Right atrium auricular region (tissue), 2 donors: ENCODE measurements at regions not wholly inside any gene's neighbourhood (a gene's known extent, or its start where the extent isn't known, plus 50 kb on each side); places are given as distances from the start of the nearest gene placed in this dataset.

Source experiments
- DNase-seq: peaks from one replicate; pipeline ENCODE4 v3.0.0-alpha.2; 2019; ENCODE audit warnings: low spot score
- H3K27ac ChIP-seq, 2 donors: fragments of 200-600 bp; sonication (generic); 1 replicate in 1 of 2; 2 replicates in 1 of 2; pipeline ENCODE4 v1.5.1; 2016 to 2019
- H3K27me3 ChIP-seq, 2 donors: fragments of 200-600 bp; sonication (generic); one replicate each; pipeline versions ENCODE4 v1.5.1 to v1.6.0; 2017 to 2019
- H3K36me3 ChIP-seq: fragments of 200-600 bp; sonication (generic); one replicate; pipeline ENCODE4 v1.5.1; 2016
- H3K4me1 ChIP-seq, 2 donors: fragments of 200-600 bp; sonication (generic); one replicate each; pipeline versions ENCODE4 v1.5.1 to v1.6.0; 2017 to 2019
- H3K4me3 ChIP-seq, 2 donors: fragments of 200-600 bp; sonication (generic); 1 replicate in 1 of 2; 2 replicates in 1 of 2; pipeline ENCODE4 v1.5.1; 2017 to 2019; ENCODE audit warnings: mild to moderate bottlenecking in 1 of 2, moderate library complexity in 1 of 2
- H3K9me3 ChIP-seq, 2 donors: fragments of 200-600 bp; sonication (generic); one replicate each; pipeline ENCODE4 v1.5.1; 2019
- TF ChIP-seq, protein P1 (sequence below), 2 donors: fragments of 200-600 bp; sonication (generic); IDR thresholded peaks; one replicate each; pipeline ENCODE4 v1.5.1; 2019; ENCODE audit warnings: antibody characterized with exemption in 2 of 2

DNA sequence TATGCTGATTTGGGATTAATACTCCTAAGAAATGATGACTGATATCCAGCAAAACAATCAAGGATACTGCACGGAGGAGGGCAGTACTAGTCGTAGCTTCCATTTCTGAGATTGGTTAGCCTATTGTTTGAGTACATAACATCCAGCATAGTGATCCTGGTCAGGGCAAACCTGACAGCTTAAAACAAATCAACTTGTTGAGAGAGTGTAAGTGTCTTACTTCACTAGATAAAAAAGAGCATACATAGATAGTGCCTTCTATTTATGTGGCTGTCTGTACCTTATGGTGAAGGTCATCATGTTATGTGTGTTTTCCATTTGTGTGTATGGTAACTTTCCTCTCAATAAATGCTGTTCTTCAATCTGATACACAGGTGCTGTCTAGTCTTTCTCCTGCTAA, 228.4 kb downstream of the PTGER3 start:
- Histone ChIP-seq H3K4me1 (peaks cover 0 to 12% of the 10 kb centered on the region in 2 donors), H3K4me3 (no peak overlapping the region), H3K9me3 (no peaks in the 10 kb centered on the region), H3K27ac (no peak overlapping the region), H3K27me3 (no peaks in the 10 kb centered on the region), H3K36me3 (no peaks in the 10 kb centered on the region)
- DNase-seq: no peak
- TF ChIP-seq, protein P1, sequence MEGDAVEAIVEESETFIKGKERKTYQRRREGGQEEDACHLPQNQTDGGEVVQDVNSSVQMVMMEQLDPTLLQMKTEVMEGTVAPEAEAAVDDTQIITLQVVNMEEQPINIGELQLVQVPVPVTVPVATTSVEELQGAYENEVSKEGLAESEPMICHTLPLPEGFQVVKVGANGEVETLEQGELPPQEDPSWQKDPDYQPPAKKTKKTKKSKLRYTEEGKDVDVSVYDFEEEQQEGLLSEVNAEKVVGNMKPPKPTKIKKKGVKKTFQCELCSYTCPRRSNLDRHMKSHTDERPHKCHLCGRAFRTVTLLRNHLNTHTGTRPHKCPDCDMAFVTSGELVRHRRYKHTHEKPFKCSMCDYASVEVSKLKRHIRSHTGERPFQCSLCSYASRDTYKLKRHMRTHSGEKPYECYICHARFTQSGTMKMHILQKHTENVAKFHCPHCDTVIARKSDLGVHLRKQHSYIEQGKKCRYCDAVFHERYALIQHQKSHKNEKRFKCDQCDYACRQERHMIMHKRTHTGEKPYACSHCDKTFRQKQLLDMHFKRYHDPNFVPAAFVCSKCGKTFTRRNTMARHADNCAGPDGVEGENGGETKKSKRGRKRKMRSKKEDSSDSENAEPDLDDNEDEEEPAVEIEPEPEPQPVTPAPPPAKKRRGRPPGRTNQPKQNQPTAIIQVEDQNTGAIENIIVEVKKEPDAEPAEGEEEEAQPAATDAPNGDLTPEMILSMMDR (IDR thresholded peaks at IDR 0.05): no peak

DNA sequence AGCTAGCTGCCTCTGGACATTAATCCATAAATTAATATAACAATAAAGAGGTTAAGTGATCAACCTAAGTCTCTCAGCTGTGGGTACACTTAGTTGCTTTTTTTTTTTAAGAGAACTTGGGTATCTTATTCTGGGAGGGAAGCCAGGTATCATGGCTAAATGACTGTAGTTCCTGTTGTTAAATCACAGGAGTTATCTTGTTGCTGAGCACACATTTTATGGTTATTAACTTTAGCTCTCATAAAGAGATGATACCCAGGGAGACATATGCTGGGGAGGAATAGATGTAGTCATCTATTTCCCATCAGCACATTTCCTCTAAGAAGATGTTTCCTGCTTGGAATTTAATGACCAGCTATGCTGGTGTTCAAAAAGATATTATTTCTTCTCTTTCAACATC, 227.8 kb downstream of the PTGER3 start:
- Histone ChIP-seq H3K27me3 (no peaks in the 10 kb centered on the region), H3K27ac (no peak overlapping the region), H3K36me3 (no peaks in the 10 kb centered on the region), H3K4me3 (no peak overlapping the region), H3K9me3 (no peaks in the 10 kb centered on the region), H3K4me1 (peaks cover 0 to 12% of the 10 kb centered on the region in 2 donors)
- DNase-seq: no peak
- TF ChIP-seq, protein P1 (IDR thresholded peaks at IDR 0.05): no peak

DNA sequence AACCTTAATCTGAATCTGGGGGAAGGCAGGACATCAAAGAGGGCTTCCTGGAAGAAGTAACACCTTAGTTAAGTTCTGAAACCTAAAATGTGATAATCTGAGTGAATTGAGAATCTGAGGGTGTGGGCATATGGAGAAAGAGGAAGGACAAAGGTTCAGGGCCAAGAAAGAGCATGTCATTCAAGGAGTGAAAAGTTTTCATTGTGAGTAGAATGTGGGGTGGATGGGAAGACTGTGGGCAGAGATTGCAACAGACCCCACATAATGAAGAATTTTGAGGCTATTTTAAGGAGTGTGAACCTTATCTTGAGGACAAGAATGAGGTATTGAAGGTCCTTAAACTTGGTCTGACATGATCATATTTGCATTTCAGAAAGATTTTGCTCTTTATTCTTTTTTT, 227.2 kb downstream of the PTGER3 start:
- Histone ChIP-seq H3K27ac (no peak overlapping the region), H3K4me1 (peaks cover 0 to 12% of the 10 kb centered on the region in 2 donors), H3K27me3 (no peaks in the 10 kb centered on the region), H3K9me3 (no peaks in the 10 kb centered on the region), H3K36me3 (no peaks in the 10 kb centered on the region), H3K4me3 (no peak overlapping the region)
- DNase-seq: no peak
- TF ChIP-seq, protein P1 (IDR thresholded peaks at IDR 0.05): no peak

DNA sequence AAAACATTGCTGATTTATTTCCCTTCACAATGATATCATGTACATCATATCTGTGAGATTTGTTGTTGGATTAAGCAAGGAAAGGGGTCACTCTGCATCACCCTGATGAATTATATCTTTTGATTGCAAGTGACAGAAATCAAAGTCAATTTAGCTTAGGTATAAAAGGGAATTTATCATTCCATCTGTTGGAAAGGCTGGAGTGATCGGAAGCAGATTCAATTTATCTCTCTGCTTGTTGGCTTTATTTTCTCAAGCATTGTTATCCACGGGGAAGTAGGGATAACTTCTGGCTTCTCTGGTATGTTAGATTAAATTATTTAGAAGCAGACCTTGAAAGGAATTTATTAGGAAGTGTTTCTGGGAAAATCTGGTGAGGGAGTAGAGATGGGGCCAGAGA, 226.6 kb downstream of the PTGER3 start:
- Histone ChIP-seq H3K27ac (no peak overlapping the region), H3K36me3 (no peaks in the 10 kb centered on the region), H3K4me1 (peaks cover 0 to 12% of the 10 kb centered on the region in 2 donors), H3K4me3 (no peak overlapping the region), H3K9me3 (no peaks in the 10 kb centered on the region), H3K27me3 (no peaks in the 10 kb centered on the region)
- TF ChIP-seq, protein P1 (IDR thresholded peaks at IDR 0.05): no peak
- DNase-seq: no peak

DNA sequence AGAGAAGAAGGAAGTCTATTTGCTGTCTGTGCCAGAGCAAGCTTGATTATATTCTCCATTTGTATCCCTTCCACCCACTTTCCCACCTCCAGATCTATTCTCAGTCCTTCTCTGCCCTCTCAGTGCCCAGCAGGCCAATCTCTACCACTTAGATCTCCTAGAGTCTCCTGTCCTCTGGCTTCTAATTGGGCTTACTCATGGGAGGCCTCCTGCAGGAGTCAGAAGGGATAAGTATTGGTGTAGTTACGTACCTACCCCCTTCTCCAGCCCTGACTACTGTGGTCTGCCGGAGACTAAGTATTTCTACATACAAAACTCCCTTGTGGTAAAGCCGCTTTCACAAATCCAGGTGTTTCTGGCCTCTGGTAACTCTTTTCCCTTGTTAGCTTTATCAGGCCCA, 221.2 kb downstream of the PTGER3 start:
- Histone ChIP-seq H3K9me3 (peaks cover 0 to 3% of the 10 kb centered on the region in 2 donors), H3K4me3 (no peak overlapping the region), H3K27me3 (no peaks in the 10 kb centered on the region), H3K36me3 (no peaks in the 10 kb centered on the region), H3K27ac (no peak overlapping the region), H3K4me1 (no peaks in the 10 kb centered on the region)
- DNase-seq: no peak
- TF ChIP-seq, protein P1 (IDR thresholded peaks at IDR 0.05): no peak

DNA sequence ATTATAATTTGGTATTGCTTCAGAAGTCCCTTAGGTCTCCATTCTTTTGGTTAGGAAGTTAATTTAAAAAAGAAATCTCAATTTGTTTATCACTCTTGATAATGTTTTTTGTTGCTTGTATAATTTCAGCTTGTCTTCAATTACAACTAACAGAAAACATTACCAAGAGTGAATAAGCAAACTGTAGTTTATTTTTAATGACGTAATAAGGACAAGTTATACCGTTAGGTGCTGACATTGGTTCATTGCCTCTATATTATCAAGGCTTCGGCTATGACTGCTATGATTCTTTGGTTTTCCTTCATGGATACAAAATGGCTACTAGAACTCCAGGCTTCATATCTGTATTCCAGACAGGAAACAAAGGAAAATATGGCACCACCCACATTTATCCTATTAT, 220.6 kb downstream of the PTGER3 start:
- TF ChIP-seq, protein P1 (IDR thresholded peaks at IDR 0.05): no peak

More for the DNA sequence above, 220.6 kb downstream of the PTGER3 start:
- Histone ChIP-seq H3K27ac (no peak overlapping the region), H3K9me3 (peaks cover 0 to 9% of the 10 kb centered on the region in 2 donors), H3K4me1 (no peaks in the 10 kb centered on the region), H3K36me3 (no peaks in the 10 kb centered on the region), H3K27me3 (no peaks in the 10 kb centered on the region), H3K4me3 (no peak overlapping the region)
- no peak for DNase-seq
